ENCODE measurements at regions not wholly inside any gene's neighbourhood (a gene's known extent, or its start where the extent isn't known, plus 50 kb on each side); places are given as distances from the start of the nearest gene placed in this dataset.

DNA sequence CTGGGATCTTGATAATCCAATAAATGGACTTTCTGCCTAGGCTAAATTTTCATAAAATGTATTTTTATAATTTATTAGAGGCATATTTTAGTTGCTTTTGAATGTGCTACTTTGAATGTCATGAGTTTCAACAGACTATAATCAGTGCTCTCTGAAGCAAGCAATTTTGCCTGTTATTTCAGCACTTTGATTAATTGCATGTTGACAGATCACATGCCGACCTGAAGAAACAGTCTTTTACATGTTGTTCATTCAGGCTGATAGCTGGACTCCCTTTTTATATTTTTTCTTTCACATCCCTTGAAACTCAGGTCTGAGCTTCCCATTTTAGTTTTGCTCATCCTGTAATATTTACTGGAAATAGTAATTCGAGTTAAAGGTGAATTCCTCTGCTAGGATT is 341.0 kb downstream of the NAP1L3 start:
- H3K4me3 ChIP-seq (ENCODE audit: low read length): no peak overlapping the region
- TF ChIP-seq, protein P1, sequence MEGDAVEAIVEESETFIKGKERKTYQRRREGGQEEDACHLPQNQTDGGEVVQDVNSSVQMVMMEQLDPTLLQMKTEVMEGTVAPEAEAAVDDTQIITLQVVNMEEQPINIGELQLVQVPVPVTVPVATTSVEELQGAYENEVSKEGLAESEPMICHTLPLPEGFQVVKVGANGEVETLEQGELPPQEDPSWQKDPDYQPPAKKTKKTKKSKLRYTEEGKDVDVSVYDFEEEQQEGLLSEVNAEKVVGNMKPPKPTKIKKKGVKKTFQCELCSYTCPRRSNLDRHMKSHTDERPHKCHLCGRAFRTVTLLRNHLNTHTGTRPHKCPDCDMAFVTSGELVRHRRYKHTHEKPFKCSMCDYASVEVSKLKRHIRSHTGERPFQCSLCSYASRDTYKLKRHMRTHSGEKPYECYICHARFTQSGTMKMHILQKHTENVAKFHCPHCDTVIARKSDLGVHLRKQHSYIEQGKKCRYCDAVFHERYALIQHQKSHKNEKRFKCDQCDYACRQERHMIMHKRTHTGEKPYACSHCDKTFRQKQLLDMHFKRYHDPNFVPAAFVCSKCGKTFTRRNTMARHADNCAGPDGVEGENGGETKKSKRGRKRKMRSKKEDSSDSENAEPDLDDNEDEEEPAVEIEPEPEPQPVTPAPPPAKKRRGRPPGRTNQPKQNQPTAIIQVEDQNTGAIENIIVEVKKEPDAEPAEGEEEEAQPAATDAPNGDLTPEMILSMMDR (IDR thresholded peaks at IDR 0.05; ENCODE audit: insufficient read depth, low read depth, low read length, missing control alignments): no peak
- DNase-seq (ENCODE audit: low read depth): no peak

DNA sequence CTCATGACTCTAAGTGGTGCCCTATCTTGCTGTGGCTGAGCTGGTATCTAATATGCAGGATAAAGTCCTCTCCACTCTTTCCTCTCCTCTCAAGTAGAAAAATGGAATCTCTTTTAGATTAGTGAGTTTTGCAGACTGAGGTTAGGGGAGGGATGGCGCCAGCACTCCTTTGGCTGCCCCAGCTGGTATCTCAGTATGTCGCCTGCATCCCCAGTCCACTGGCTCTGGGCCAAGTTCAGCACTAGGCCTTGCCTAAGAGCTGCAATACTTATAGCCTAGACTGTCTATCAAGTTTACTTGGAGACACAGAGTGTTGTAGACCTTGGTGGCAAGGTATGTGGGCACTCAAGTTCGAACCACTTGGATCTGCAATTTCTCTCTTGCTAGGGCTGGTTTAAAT is 351.3 kb downstream of the NAP1L3 start:
- no peak for DNase-seq (ENCODE audit: low read depth)
- H3K4me3 ChIP-seq (ENCODE audit: low read length): no peak overlapping the region
- TF ChIP-seq, protein P1 (IDR thresholded peaks at IDR 0.05; ENCODE audit: insufficient read depth, low read depth, low read length, missing control alignments): no peak

DNA sequence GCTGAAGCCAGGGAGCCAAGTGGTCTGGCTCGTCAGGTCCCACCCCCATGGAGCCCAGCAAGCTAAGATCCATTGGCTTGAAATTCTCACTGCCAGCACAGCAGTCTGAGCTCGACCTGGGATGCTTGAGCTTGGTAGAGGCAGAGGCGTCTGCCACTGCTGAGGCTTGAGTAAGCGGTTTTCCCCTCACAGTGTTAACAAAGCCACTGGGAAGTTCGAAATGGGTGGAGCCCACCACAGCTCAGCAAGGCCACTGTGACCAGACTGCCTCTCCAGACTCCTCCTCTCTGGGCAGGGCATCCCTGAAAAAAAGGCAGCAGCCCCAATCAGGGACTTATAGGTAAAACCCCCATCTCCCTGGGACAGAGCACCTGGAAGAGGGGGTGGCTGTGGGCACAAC is 353.8 kb downstream of the NAP1L3 start:
- H3K4me3 ChIP-seq (ENCODE audit: low read length): no peak overlapping the region
- TF ChIP-seq, protein P1 (IDR thresholded peaks at IDR 0.05; ENCODE audit: insufficient read depth, low read depth, low read length, missing control alignments): no peak
- no peak for DNase-seq (ENCODE audit: low read depth)

Data from epithelial cell of esophagus (primary cell).